Naive B cell (primary cell): ENCODE measurements at regions not wholly inside any gene's neighbourhood (a gene's known extent, or its start where the extent isn't known, plus 50 kb on each side); places are given as distances from the start of the nearest gene placed in this dataset.

Experiments
- ATAC-seq, 2 donors: fragments of 150-1000 bp; cut with Tn5 transposase; 2 replicates each; pipeline ENCODE4 v1.10.0; 2021; ENCODE audit warnings: low read depth in 2 of 2, mild to moderate bottlenecking in 2 of 2, moderate library complexity in 2 of 2
- DNase-seq: peaks from one replicate; pipeline ENCODE4 v3.0.0; 2022
- H3K27ac Mint-ChIP-seq, 6 donors: one replicate each; pipeline ENCODE4 v1.8.0; 2020 to 2022; ENCODE audit warnings: mild to moderate bottlenecking in 6 of 6, mixed read lengths in 6 of 6, moderate library complexity in 5 of 6, inconsistent platforms in 2 of 6
- H3K27me3 Mint-ChIP-seq, 3 donors: one replicate each; pipeline ENCODE4 v1.8.0; 2021 to 2022; ENCODE audit warnings: mixed read lengths in 3 of 3, mild to moderate bottlenecking in 1 of 3
- H3K36me3 Mint-ChIP-seq, 2 donors: one replicate each; pipeline ENCODE4 v1.8.0; 2020 to 2022; ENCODE audit warnings: mixed read lengths in 2 of 2, inconsistent platforms in 1 of 2, mild to moderate bottlenecking in 1 of 2
- H3K4me1 Mint-ChIP-seq, 3 donors: one replicate each; pipeline ENCODE4 v1.8.0; 2020 to 2022; ENCODE audit warnings: mixed read lengths in 3 of 3, inconsistent platforms in 1 of 3, mild to moderate bottlenecking in 1 of 3, moderate library complexity in 1 of 3
- H3K4me3 Mint-ChIP-seq, 8 donors: one replicate each; pipeline ENCODE4 v1.8.0; 2020 to 2022; ENCODE audit warnings: mild to moderate bottlenecking in 8 of 8, mixed read lengths in 8 of 8, moderate library complexity in 8 of 8, inconsistent platforms in 2 of 8
- H3K9me3 Mint-ChIP-seq, 7 donors: one replicate each; pipeline ENCODE4 v1.8.0; 2020 to 2022; ENCODE audit warnings: mixed read lengths in 7 of 7, mild to moderate bottlenecking in 5 of 7, inconsistent platforms in 2 of 7, moderate library complexity in 1 of 7

DNA sequence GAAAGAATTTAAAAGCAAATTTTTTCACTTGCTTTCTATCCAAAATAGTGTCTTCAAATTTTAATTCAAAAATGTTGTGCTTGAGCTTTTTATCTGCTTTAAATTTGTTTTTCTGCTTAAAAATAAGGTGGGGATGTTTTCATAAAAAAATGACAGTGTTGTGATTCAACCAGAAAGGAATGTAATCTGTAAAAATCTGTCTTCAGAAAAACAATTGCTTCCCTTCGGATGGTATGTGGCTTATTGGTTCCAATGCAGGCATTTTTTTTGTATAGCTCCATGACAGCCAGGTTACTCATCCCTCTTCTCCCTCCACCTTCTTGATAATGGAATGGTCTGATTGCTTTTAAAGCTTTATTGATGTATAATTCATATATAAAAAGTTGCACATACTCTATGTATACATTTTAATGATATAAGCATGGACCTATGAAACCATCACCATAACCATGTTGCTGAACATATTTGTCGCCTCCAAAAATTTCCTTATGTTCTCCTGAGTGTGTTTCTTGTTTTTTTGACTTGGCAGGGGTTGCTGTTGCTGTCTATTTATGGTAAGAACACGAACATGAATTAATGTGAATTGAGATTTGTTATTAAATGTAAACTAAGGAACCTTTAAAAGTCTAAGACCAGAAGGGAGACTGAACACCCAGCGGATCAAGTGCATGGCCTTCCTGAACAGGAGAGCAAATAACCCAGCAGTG is 363.7 kb upstream of the SPHKAP start:
- Mint-ChIP-seq H3K9me3 (peaks cover 0 to 12% (median 4%) of the 10 kb centered on the region in 7 donors), H3K27me3 (no peaks in the 10 kb centered on the region), H3K27ac (no peak overlapping the region), H3K4me3 (no peak overlapping the region), H3K4me1 (no peaks in the 10 kb centered on the region), H3K36me3 (no peaks in the 10 kb centered on the region)
- no peak for ATAC-seq
- no peak for DNase-seq

DNA sequence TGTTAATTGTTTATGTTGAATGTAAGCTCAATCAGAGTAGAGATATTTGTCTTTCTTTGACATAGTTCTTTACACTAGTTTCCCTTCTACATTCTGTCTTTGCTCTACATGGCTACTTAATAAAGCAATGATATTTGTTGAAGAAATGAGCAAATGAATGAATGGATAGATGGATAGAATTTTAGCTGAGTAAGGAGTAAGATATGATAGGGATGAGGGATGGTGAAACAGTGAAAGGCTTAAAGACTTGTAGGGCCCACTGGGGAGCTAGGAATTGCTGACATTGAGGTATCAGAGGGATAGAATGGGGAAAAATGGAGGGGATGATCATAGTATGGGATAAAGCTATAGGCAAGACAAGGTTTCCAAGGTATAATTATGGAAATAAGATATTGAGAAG is 361.6 kb upstream of the SPHKAP start:
- DNase-seq (no peak), ATAC-seq (no peak)
- H3K4me3 Mint-ChIP-seq = no peak overlapping the region
- H3K27ac Mint-ChIP-seq = no peak overlapping the region
- no peaks in the 10 kb centered on the region for H3K36me3 Mint-ChIP-seq
- no peaks in the 10 kb centered on the region for H3K4me1 Mint-ChIP-seq
- H3K27me3 Mint-ChIP-seq = no peaks in the 10 kb centered on the region
- peaks cover 0 to 12% (median 4%) of the 10 kb centered on the region in 7 donors for H3K9me3 Mint-ChIP-seq

DNA sequence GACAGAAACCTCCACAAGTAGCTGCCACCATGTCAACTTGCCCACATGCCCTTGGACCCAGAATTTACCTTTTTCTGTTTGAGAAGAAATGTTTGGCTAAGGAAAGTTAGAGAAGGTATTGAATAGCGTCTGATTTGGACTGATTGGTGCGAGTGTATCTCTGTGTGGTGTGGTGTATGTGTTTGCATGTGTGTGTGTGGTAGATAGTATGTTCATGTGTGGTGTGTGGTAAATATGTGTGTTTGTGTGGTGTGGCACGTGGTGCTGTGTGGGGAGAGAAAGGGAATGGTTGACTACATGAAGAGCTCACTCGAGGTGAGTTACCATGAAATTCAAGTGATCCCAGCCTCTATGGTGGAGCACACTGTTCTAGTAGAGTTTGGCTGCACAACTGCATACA is 360.8 kb upstream of the SPHKAP start:
- Mint-ChIP-seq H3K27ac (no peak overlapping the region), H3K9me3 (peaks cover under 1 to 12% (median 4%) of the 10 kb centered on the region in 7 donors), H3K4me1 (no peaks in the 10 kb centered on the region), H3K36me3 (no peaks in the 10 kb centered on the region), H3K4me3 (no peak overlapping the region), H3K27me3 (no peaks in the 10 kb centered on the region)
- DNase-seq = no peak
- no peak for ATAC-seq

DNA sequence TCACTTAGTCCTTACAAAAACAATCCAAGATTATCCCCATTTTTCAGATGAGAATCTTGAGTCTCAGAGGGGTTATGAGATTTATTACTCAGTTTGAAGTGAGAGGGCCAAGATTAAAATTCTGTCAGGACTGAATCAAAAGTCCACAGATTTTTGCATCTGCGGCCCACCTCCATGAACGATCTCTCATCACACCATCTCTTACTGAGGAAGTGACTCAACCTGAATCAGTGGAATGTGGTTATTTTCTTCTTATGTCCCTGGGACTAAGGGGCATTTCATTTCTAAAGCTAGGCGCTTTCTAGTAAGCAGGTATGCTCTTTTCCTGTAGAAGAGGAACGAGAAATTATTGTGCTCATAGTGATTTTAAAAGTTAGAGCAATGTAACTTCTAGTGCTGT is 360.3 kb upstream of the SPHKAP start:
- no peaks in the 10 kb centered on the region for H3K4me1 Mint-ChIP-seq
- no peaks in the 10 kb centered on the region for H3K36me3 Mint-ChIP-seq
- H3K4me3 Mint-ChIP-seq = no peak overlapping the region

DNA sequence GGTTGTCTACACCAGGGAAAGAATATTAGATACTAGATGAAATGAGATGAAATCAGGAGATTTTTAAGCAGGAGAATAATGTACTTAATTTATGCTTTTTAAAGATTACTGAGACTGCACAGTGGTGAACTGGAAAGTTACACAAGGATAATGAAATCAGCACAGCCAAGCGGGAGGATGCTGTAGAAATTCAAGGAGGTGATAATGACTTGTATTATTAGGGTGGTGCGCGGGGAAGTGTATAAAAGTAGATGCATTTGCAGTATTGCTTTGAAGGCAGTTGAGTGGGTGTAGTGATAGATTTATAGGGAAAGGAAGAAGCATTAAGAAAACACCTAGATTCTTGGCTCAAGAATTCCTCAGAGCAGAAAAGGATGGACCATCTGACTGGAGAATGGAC is 359.5 kb upstream of the SPHKAP start:
- no peak overlapping the region for H3K27ac Mint-ChIP-seq
- H3K4me3 Mint-ChIP-seq = no peak overlapping the region
- ATAC-seq (no peak), DNase-seq (no peak)
- peaks cover 0 to 12% (median 6%) of the 10 kb centered on the region in 7 donors for H3K9me3 Mint-ChIP-seq
- H3K27me3 Mint-ChIP-seq = no peaks in the 10 kb centered on the region
- no peaks in the 10 kb centered on the region for H3K4me1 Mint-ChIP-seq
- no peaks in the 10 kb centered on the region for H3K36me3 Mint-ChIP-seq

More for the DNA sequence above, 360.3 kb upstream of the SPHKAP start:
- ATAC-seq (no peak), DNase-seq (no peak)
- H3K27ac Mint-ChIP-seq = no peak overlapping the region
- H3K9me3 Mint-ChIP-seq = peaks cover under 1 to 10% (median 7%) of the 10 kb centered on the region in 7 donors
- H3K27me3 Mint-ChIP-seq = no peaks in the 10 kb centered on the region

DNA sequence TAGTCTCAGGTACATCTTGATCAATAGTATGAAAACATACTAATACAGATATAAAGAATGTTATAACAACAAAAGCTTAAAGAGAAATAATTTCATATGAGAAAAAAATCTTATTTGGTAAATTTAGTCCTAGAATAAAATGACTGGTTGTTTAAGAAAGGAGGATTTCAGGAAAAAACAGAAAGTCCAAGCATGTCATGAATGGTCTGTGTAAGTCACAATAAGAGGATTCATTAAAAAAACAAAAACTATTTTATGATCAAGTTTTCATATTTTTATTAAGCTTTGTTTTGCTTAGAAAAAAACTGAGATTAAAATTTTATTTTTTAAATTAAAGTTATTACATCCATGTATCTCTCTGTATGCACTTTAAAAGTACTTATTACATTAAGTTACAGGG is 353.9 kb upstream of the SPHKAP start:
- Mint-ChIP-seq H3K27me3 (no peaks in the 10 kb centered on the region), H3K4me3 (no peak overlapping the region), H3K9me3 (peaks cover 0 to 25% (median 8%) of the 10 kb centered on the region in 7 donors), H3K4me1 (no peaks in the 10 kb centered on the region), H3K36me3 (no peaks in the 10 kb centered on the region), H3K27ac (no peak overlapping the region)
- no peak for ATAC-seq
- DNase-seq = no peak

DNA sequence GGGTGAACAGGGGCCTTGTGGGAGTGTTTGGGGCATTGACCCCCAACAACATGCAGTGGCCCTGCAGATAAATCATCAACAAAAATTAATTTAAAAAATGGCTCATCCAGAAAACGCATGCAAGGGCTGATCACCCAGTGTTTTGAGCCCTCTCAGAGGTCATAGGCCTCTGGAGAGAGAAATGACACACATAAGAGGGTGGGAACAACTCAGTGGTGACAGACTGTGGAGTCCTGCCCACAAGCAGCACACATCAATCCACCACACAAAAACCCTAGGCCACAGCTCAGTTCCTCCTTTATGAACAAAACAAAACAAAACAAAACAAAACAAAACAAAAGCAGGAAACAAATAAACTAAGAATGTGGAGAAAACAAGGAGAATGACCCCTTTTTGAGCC is 351.7 kb upstream of the SPHKAP start:
- DNase-seq (no peak), ATAC-seq (no peak)
- Mint-ChIP-seq H3K27me3 (no peaks in the 10 kb centered on the region), H3K27ac (no peak overlapping the region), H3K4me3 (no peak overlapping the region), H3K4me1 (no peaks in the 10 kb centered on the region), H3K36me3 (no peaks in the 10 kb centered on the region), H3K9me3 (peaks cover 0 to 39% (median 8%) of the 10 kb centered on the region in 7 donors)

DNA sequence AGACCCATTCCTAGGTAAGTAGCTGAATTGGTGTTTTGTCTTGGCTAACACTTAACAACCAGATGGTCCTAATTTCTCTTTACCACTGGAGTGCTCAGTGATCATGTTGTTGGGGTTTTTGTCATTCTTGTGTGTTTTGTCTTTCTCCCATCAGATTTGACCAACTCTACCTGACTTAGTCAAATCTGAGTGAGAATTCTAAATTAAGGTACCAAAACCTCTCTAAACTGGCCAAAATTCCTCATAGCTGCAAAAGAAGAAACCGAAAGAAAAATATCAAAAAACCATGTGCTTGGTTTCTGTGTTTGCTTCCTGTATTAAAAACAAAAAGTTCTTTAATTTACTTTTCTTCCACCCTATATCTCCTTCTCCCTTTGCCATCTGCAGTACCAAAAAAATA is 350.7 kb upstream of the SPHKAP start:
- Mint-ChIP-seq H3K4me3 (no peak overlapping the region), H3K27ac (no peak overlapping the region), H3K9me3 (peaks cover 0 to 32% (median 8%) of the 10 kb centered on the region in 7 donors), H3K27me3 (no peaks in the 10 kb centered on the region), H3K4me1 (no peaks in the 10 kb centered on the region), H3K36me3 (no peaks in the 10 kb centered on the region)
- ATAC-seq = no peak
- DNase-seq = no peak

DNA sequence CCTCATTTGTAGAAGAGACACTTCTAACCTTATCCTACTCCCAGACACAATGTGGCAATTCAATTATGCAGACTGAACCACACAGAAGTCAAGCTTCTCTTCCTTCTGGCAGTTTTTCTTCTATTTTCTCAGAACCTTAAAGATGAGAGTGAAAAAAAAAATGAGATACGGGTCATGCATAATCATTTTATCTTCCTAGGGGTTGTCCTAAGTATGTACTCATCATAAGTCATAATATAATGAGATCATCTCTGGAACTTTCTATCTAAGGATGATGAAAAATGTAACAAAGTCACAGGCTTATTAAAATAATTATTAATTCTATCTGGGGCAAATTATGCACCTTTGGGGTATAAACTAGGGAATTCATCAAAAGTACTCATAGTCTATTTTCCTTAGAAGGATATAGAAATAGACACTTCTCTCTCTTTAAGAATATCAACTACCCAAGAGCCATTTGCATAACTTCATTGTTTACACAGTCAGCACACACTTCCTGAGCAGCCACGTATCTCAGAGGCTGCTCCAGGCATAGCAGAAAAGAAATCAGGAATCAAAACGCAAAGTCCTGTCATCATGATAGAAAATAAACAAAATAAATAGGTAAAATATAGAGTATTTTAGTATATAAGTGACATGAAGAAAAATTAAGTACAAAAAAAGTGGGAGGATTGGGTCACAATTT is 345.9 kb upstream of the SPHKAP start:
- Mint-ChIP-seq H3K4me3 (no peak overlapping the region), H3K4me1 (no peaks in the 10 kb centered on the region), H3K27ac (no peak overlapping the region), H3K9me3 (peaks cover 0 to 21% (median 6%) of the 10 kb centered on the region in 7 donors), H3K27me3 (no peaks in the 10 kb centered on the region), H3K36me3 (no peaks in the 10 kb centered on the region)
- ATAC-seq = no peak
- no peak for DNase-seq

DNA sequence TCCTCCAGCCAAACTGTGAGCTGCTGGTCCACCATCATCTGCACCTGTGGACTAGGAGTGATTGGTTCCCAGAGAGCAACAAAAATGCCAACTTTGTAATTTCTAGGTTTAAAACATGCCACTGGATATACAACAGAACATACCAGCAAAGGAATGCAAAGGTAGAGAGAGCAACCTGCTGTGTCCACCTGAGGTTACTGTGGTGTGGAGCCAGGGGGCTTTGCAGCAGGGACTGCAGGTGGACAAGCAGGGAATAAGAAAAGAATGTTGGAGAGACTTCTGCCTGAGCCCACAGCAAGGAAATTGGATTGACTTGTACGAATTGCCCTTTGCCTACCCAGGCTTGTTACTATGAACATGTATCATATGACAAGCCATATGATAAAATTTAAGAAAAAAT is 345.2 kb upstream of the SPHKAP start:
- H3K36me3 Mint-ChIP-seq = no peaks in the 10 kb centered on the region
- H3K27me3 Mint-ChIP-seq = no peaks in the 10 kb centered on the region
- H3K4me1 Mint-ChIP-seq = no peaks in the 10 kb centered on the region
- no peak overlapping the region for H3K27ac Mint-ChIP-seq
- peaks cover 0 to 21% (median 6%) of the 10 kb centered on the region in 7 donors for H3K9me3 Mint-ChIP-seq
- no peak for ATAC-seq
- no peak for DNase-seq
- H3K4me3 Mint-ChIP-seq = no peak overlapping the region

DNA sequence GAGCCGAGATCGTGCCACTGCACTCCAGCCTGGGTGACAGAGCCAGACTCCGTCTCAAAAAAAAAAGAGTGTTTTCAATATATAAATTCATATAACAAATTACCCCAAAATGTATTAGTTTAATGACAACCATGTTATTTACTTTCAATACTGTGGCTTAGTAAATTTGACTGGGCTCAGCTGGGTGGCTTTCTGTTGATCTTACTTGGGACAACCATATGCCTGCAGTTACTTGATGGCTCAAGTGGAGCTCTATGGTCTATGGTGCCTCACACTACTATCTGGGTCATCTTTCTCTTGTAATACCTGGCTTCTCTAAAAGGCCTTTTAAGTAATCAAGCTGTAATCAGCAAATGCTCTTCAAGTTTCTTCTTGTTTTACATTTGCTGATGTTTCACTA is 341.5 kb upstream of the SPHKAP start:
- ATAC-seq = no peak
- DNase-seq = no peak
- H3K27me3 Mint-ChIP-seq = no peaks in the 10 kb centered on the region
- H3K4me1 Mint-ChIP-seq = no peaks in the 10 kb centered on the region
- H3K9me3 Mint-ChIP-seq = peaks cover 2 to 12% (median 6%) of the 10 kb centered on the region in 7 donors
- no peak overlapping the region for H3K4me3 Mint-ChIP-seq
- H3K36me3 Mint-ChIP-seq = no peaks in the 10 kb centered on the region
- H3K27ac Mint-ChIP-seq = no peak overlapping the region

DNA sequence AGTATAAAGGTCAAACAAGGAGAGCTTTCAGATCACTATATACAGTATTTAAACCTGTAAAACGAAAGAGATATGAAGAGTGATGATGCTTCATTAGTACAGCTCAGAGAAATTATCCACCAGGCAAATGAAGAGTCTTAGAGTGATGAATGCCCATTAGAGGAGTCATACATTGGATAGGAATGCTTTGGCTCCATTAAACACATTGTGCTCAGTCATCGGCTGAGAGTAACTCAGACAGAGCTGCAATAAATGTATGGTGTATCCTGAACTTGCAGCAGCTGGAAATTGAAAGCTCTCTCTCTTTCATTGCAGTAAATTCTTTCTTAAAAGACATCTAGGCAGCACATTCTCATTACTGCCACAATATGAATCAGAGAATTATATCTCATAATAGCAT is 340.8 kb upstream of the SPHKAP start:
- Mint-ChIP-seq H3K27me3 (no peaks in the 10 kb centered on the region), H3K27ac (no peak overlapping the region), H3K36me3 (no peaks in the 10 kb centered on the region), H3K9me3 (peaks cover 2 to 12% (median 7%) of the 10 kb centered on the region in 7 donors), H3K4me1 (no peaks in the 10 kb centered on the region), H3K4me3 (no peak overlapping the region)
- DNase-seq = no peak
- no peak for ATAC-seq

DNA sequence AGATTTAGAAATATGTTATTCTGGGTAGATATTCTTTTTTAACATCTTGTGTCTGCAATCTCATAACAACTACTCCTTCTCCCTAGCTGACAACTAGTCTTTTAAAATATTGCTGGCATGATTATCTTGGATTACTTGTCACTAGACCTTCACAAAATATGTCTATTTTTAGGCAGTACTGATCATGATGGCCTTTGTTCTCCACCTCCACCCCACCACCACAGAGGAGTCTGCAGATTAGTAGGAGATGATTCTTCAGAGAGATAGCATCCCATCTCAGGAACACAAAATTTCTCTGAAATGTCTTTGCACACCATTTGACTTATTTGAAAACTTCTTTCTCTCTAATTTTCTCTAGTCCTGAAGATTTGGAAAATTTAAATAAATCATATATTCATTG is 338.1 kb upstream of the SPHKAP start:
- peaks cover 4 to 12% (median 8%) of the 10 kb centered on the region in 7 donors for H3K9me3 Mint-ChIP-seq
- H3K4me3 Mint-ChIP-seq = no peak overlapping the region
- H3K36me3 Mint-ChIP-seq = no peaks in the 10 kb centered on the region
- H3K27ac Mint-ChIP-seq = no peak overlapping the region
- no peaks in the 10 kb centered on the region for H3K27me3 Mint-ChIP-seq
- DNase-seq (no peak), ATAC-seq (no peak)
- H3K4me1 Mint-ChIP-seq = no peaks in the 10 kb centered on the region

DNA sequence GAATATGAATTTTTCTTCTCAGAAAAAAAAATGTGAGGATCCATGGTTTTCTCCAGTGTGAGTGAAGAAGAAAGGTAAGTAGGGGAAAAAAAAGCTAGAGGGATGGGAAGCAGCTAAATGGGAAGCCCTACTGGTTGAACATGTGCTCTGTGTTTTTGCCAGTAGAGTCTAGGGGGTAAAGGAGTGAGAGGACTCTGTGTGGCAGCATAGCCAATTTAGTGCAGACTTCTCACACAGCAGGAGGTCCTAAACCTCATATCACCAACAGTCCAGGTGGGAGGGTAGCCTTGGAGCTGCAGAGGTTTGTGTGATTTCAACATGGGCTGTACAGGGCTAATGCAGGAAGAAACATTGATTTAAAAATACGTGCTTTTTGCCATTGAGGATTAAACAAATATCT is 334.5 kb upstream of the SPHKAP start:
- no peak overlapping the region for H3K4me3 Mint-ChIP-seq
- DNase-seq = no peak
- H3K9me3 Mint-ChIP-seq = peaks cover 0 to 11% (median 4%) of the 10 kb centered on the region in 7 donors
- H3K36me3 Mint-ChIP-seq = no peaks in the 10 kb centered on the region
- no peak for ATAC-seq
- no peaks in the 10 kb centered on the region for H3K4me1 Mint-ChIP-seq
- H3K27me3 Mint-ChIP-seq = no peaks in the 10 kb centered on the region
- H3K27ac Mint-ChIP-seq = no peak overlapping the region
